GM20000 (cell line): ENCODE measurements at regions not wholly inside any gene's neighbourhood (a gene's known extent, or its start where the extent isn't known, plus 50 kb on each side); places are given as distances from the start of the nearest gene placed in this dataset.
"Not testable (repeated sequence)": the region's sequence is repeated elsewhere in the genome, so short reads cannot be mapped to it uniquely, and the experiment has no call there.

Experiments used
- DNase-seq: peaks from one replicate; pipeline ENCODE4 v3.0.0; 2012; ENCODE audit warnings: low spot score
- TF ChIP-seq, protein P1 (sequence below): IDR thresholded peaks from 2 replicates; pipeline ENCODE4 v1.5.1; 2012; ENCODE audit warnings: mild to moderate bottlenecking, control low read depth; ENCODE audit errors: extremely low read depth, missing control alignments

DNA sequence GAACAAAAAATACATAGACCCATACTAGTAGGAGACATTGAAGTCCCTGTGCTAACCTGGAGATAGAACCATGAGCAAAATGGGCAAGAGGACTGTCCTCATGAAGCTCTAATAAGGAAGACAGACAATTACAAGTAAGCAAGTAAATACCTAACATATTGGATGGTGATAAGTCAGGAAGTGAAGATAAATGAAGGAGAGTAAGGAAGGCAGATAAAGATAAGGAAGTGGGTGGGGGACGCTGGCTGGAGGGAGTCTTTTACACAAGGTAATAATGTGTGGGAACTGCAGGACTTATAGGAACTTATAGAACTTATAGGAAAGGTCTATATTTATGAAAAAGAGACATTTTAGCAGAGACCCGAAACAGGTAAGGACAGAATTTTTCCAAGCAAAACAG, 148.9 kb upstream of the ABI3BP start:
- DNase-seq, result no peak
- TF ChIP-seq, protein P1, sequence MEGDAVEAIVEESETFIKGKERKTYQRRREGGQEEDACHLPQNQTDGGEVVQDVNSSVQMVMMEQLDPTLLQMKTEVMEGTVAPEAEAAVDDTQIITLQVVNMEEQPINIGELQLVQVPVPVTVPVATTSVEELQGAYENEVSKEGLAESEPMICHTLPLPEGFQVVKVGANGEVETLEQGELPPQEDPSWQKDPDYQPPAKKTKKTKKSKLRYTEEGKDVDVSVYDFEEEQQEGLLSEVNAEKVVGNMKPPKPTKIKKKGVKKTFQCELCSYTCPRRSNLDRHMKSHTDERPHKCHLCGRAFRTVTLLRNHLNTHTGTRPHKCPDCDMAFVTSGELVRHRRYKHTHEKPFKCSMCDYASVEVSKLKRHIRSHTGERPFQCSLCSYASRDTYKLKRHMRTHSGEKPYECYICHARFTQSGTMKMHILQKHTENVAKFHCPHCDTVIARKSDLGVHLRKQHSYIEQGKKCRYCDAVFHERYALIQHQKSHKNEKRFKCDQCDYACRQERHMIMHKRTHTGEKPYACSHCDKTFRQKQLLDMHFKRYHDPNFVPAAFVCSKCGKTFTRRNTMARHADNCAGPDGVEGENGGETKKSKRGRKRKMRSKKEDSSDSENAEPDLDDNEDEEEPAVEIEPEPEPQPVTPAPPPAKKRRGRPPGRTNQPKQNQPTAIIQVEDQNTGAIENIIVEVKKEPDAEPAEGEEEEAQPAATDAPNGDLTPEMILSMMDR, result no peak

DNA sequence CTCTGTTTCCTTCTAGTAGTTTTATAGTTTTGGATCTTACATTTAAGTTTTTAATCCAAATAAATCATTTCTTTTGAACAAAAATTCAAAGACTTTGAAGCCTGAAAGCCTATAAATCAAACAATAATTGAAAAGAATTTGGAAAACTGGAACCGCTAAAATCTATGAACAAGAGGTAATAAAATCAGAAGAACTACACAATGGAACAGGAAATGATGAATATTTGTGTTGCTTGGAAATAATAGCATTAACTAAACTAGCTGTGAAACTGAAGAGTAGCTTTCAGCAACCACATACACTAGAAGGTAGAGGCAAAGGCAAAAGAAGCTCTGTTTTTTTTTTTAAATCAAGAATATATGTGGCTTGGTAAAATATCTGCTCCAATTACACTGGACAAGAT, 147.9 kb upstream of the ABI3BP start:
- TF ChIP-seq, protein P1, result no peak
- no peak for DNase-seq

DNA sequence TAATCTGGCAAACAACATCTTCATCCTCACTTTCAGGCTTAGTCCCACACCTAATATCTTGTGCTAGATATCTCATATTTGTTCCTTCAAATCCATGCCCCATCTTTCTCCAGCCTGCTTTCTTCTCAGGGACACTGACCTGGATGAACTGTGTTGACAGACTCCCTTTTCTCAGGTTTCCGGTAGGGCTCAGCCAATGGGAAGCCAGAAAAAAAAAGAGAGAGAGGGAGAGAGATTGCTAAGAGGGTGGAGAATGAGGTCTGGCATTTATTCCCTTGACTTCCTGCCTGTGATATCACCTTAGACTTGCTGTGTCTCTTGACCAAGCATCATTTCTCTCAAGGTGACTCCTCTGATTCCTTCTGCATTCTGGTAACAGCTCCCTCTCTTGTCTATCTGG, 145.6 kb upstream of the ABI3BP start:
- TF ChIP-seq, protein P1, result no peak

DNA sequence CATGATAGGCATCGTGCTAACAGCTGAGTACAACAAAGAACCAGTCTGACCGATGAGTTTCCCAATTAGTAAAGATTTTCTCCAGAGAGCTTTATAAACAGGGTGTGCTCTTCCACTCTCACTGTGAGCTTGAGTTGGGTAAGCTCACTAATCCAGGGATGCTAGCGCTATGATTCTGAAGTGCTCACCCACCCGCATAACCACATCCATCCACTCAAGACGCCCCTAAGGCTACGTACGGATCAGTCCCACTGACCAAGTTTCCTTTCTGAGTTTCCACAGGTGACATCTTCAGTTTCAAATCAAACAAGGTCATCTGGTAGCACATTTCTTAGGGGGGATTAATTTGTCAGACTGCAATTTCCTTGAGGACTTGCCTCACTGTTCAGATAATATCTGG, 141.1 kb upstream of the ABI3BP start:
- no peak for DNase-seq
- TF ChIP-seq, protein P1, result no peak

More for the DNA sequence above, 145.6 kb upstream of the ABI3BP start:
- DNase-seq, result no peak

DNA sequence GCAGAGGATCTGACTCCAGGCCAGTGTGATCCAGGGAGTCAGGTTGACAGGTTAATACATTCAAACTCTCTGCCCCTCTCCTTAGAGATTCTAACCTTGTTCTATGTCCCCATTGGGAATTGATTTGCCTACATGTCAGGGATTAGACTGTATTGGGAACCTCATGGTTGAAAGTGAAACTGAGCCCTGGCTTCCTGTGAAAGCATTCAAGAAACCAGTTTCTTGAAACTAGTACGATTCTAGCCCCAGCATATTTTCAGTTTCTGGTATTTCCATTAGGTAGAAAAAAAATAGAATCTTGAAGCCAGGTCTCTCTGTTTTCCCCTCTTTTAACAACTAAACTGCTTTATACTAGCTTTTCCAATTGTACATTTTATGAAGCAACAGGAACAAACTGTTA, 140.4 kb upstream of the ABI3BP start:
- DNase-seq, result no peak

DNA sequence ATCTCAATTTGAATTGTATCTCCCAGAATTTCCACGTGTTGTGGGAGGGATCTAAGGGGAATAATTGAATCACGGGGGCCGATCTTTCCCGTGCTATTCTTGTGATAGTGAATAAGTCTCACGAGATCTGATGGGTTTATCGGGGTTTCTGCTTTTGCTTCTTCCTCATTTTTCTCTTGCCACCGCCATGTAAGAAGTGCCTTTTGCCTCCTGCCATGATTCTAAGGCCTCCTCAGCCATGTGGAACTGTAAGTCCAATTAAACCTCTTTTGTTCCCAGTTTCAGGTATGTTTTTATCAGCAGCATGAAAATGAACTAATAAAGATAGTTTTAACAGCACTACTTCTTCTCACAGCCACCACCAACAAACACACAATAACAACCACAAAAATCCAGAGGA, 140.0 kb upstream of the ABI3BP start:
- not testable (repeated sequence) for DNase-seq

More for the DNA sequence above, 140.4 kb upstream of the ABI3BP start:
- TF ChIP-seq, protein P1, result no peak

DNA sequence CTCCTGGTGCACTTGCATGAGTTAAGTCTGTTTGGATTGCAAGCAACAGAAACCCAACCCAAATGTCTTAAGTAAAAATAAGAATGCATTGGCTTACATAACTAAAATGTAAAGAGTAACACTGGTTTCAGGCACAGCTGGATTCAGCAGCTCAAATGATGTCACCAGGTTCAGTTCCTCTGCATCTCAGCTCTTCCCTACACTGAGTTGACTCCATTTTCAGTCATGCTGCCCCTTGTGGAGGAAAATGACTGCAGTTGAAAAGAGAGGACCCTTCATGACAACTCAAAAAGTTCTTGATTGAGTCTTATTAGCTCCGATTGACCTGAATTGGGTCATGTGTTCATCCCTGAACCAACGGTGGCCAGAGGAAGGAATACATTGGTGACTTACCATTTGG, 138.5 kb upstream of the ABI3BP start:
- no peak for DNase-seq
- TF ChIP-seq, protein P1, result no peak

DNA sequence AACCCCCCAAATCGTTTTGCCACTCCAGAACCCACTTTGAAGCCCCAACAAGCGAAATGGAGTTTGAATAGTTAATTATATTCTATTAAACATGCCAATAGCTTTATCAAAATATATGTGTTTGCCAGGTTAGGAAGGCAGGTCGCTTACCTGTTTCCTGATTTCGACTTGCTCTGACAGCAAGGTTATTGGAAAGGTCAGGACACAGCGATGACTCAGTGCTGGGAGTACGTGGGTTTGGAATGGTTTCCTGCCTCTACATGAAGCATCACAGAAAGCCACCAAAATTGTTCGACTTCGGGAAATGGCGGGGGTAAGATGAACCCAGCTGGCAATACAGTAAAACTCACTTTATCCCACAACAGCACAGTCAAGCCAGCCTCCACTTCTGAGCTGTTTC, 135.6 kb upstream of the ABI3BP start:
- TF ChIP-seq, protein P1, result no peak

More for the DNA sequence above, 135.6 kb upstream of the ABI3BP start:
- no peak for DNase-seq
